GM19468 (cell line): ENCODE measurements at regions not wholly inside any gene's neighbourhood (a gene's known extent, or its start where the extent isn't known, plus 50 kb on each side); places are given as distances from the start of the nearest gene placed in this dataset.

Experiments used
- ATAC-seq: cut with Tn5 transposase; IDR thresholded peaks from one replicate; pipeline ENCODE4 v1.9.1; 2021; ENCODE audit warnings: mild to moderate bottlenecking, moderate library complexity, moderate number of reproducible peaks; ENCODE audit not compliant: unreplicated experiment; ENCODE audit errors: extremely low read depth

GRCh38 chr2:138103156-138103555 lies 138.9 kb downstream of the HNMT start:
- ATAC-seq, result no peak

- ATAC-seq, result no peak
Observed at GRCh38 chr2:138104071-138104470, 139.8 kb downstream of the HNMT start.

GRCh38 chr2:138105358-138105757 lies 141.1 kb downstream of the HNMT start:
- no peak for ATAC-seq

GRCh38 chr2:138106606-138107005 lies 142.3 kb downstream of the HNMT start:
- ATAC-seq, result no peak

- no peak for ATAC-seq
Observed at GRCh38 chr2:138107288-138107687, 143.0 kb downstream of the HNMT start.

GRCh38 chr2:138110453-138111083 lies 146.3 kb downstream of the HNMT start:
- ATAC-seq, result no peak

GRCh38 chr2:138112536-138112935 lies 148.3 kb downstream of the HNMT start:
- ATAC-seq, result no peak

- no peak for ATAC-seq
Observed at GRCh38 chr2:138113871-138114525, 149.7 kb downstream of the HNMT start.

GRCh38 chr2:138115666-138116065 lies 151.4 kb downstream of the HNMT start:
- no peak for ATAC-seq

GRCh38 chr2:138116456-138116855 lies 152.2 kb downstream of the HNMT start:
- ATAC-seq, result no peak

GRCh38 chr2:138121666-138122661 lies 157.7 kb downstream of the HNMT start:
- ATAC-seq, result no peak

GRCh38 chr2:138122891-138123290 lies 158.6 kb downstream of the HNMT start:
- ATAC-seq, result no peak

- ATAC-seq, result no peak
Observed at GRCh38 chr2:138123741-138124140, 159.5 kb downstream of the HNMT start.

GRCh38 chr2:138124521-138124920 lies 160.2 kb downstream of the HNMT start:
- ATAC-seq, result no peak

GRCh38 chr2:138125306-138126288 lies 161.3 kb downstream of the HNMT start:
- ATAC-seq, result no peak

- ATAC-seq, result no peak
Observed at GRCh38 chr2:138132108-138132507, 167.8 kb downstream of the HNMT start.

GRCh38 chr2:138137949-138138348 lies 173.7 kb downstream of the HNMT start:
- ATAC-seq, result no peak

- no peak for ATAC-seq
Observed at GRCh38 chr2:138147796-138148195, 183.5 kb downstream of the HNMT start.

- ATAC-seq, result no peak
Observed at GRCh38 chr2:138155304-138155703, 191.0 kb downstream of the HNMT start.

- no peak for ATAC-seq
Observed at GRCh38 chr2:138157372-138157771, 193.1 kb downstream of the HNMT start.
